IPS-20b (cell line): ENCODE measurements at regions not wholly inside any gene's neighbourhood (a gene's known extent, or its start where the extent isn't known, plus 50 kb on each side); places are given as distances from the start of the nearest gene placed in this dataset.
A peak's percentile ranks its signal among the peaks of the same experiment; 100 is the strongest.
"Not testable (repeated sequence)": the region's sequence is repeated elsewhere in the genome, so short reads cannot be mapped to it uniquely, and the experiment has no call there.

Source experiments
- H3K27ac ChIP-seq: one replicate; pipeline ENCODE4 v1.5.1; 2013; ENCODE audit warnings: low read length
- H3K27me3 ChIP-seq: 2 replicates; pipeline ENCODE4 v1.6.1; 2013; ENCODE audit warnings: mild to moderate bottlenecking, low read length, inconsistent platforms; ENCODE audit not compliant: insufficient read depth
- H3K36me3 ChIP-seq: 2 replicates; pipeline ENCODE4 v1.6.1; 2013; ENCODE audit warnings: low read depth, mild to moderate bottlenecking, inconsistent platforms, low read length, moderate library complexity; ENCODE audit not compliant: insufficient read depth
- H3K4me1 ChIP-seq: 2 replicates; pipeline ENCODE4 v1.6.1; 2013; ENCODE audit warnings: mild to moderate bottlenecking, control low read depth, inconsistent platforms, low read length, moderate library complexity; ENCODE audit not compliant: insufficient read depth
- H3K4me3 ChIP-seq: 2 replicates; pipeline ENCODE4 v1.5.1; 2013; ENCODE audit warnings: mild to moderate bottlenecking, low read length, inconsistent platforms
- H3K9ac ChIP-seq: 2 replicates; pipeline ENCODE4 v1.6.1; 2013; ENCODE audit warnings: low read depth, mild to moderate bottlenecking, inconsistent platforms, low read length, moderate library complexity
- H3K9me3 ChIP-seq: 2 replicates; pipeline ENCODE4 v1.6.1; 2013; ENCODE audit warnings: mild to moderate bottlenecking, low read depth, low read length, inconsistent platforms; ENCODE audit not compliant: insufficient read depth

GRCh38 chr6:15107644-15108382, 138.1 kb upstream of the JARID2 start:
- H3K9me3 ChIP-seq: no peaks in the 10 kb centered on the region
- no peaks in the 10 kb centered on the region for H3K36me3 ChIP-seq
- no peak overlapping the region for H3K27ac ChIP-seq
- H3K4me1 ChIP-seq: no peaks in the 10 kb centered on the region
- H3K4me3 ChIP-seq: no peak overlapping the region
- H3K9ac ChIP-seq: no peak overlapping the region
- H3K27me3 ChIP-seq: no peaks in the 10 kb centered on the region

- H3K9ac ChIP-seq: no peak overlapping the region
- H3K27ac ChIP-seq: no peak overlapping the region
- H3K36me3 ChIP-seq: no peaks in the 10 kb centered on the region
- H3K9me3 ChIP-seq: no peaks in the 10 kb centered on the region
- H3K4me1 ChIP-seq: no peaks in the 10 kb centered on the region
- no peak overlapping the region for H3K4me3 ChIP-seq
- no peaks in the 10 kb centered on the region for H3K27me3 ChIP-seq
Observed at GRCh38 chr6:15108383-15108715, 137.5 kb upstream of the JARID2 start.

GRCh38 chr6:15109338-15110090, 136.4 kb upstream of the JARID2 start:
- no peak overlapping the region for H3K4me3 ChIP-seq
- no peaks in the 10 kb centered on the region for H3K27me3 ChIP-seq
- H3K36me3 ChIP-seq: no peaks in the 10 kb centered on the region
- no peaks in the 10 kb centered on the region for H3K4me1 ChIP-seq
- no peak overlapping the region for H3K27ac ChIP-seq
- no peak overlapping the region for H3K9ac ChIP-seq
- no peaks in the 10 kb centered on the region for H3K9me3 ChIP-seq

GRCh38 chr6:15110726-15111354, 135.0 kb upstream of the JARID2 start:
- H3K4me1 ChIP-seq: no peaks in the 10 kb centered on the region

GRCh38 chr6:15111576-15111975, 134.3 kb upstream of the JARID2 start:
- H3K9me3 ChIP-seq: not testable (repeated sequence)

More at GRCh38 chr6:15110726-15111354, 135.0 kb upstream of the JARID2 start:
- Histone ChIP-seq H3K27ac (no peak overlapping the region), H3K36me3 (no peaks in the 10 kb centered on the region), H3K4me3 (no peak overlapping the region), H3K9ac (no peak overlapping the region), H3K27me3 (no peaks in the 10 kb centered on the region), H3K9me3 (no peaks in the 10 kb centered on the region)

GRCh38 chr6:15113587-15113986, 132.3 kb upstream of the JARID2 start:
- Histone ChIP-seq H3K9me3 (no peaks in the 10 kb centered on the region), H3K4me3 (no peak overlapping the region), H3K9ac (no peak overlapping the region), H3K27me3 (no peaks in the 10 kb centered on the region), H3K4me1 (no peaks in the 10 kb centered on the region), H3K27ac (no peak overlapping the region), H3K36me3 (no peaks in the 10 kb centered on the region)

More at GRCh38 chr6:15111576-15111975, 134.3 kb upstream of the JARID2 start:
- not testable (repeated sequence) for H3K36me3 ChIP-seq, H3K27ac ChIP-seq, H3K27me3 ChIP-seq, H3K9ac ChIP-seq, H3K4me3 ChIP-seq, H3K4me1 ChIP-seq

- H3K4me3 ChIP-seq: no peak overlapping the region
- no peak overlapping the region for H3K9ac ChIP-seq
- no peaks in the 10 kb centered on the region for H3K36me3 ChIP-seq
- H3K27ac ChIP-seq: no peak overlapping the region
- no peaks in the 10 kb centered on the region for H3K4me1 ChIP-seq
- no peaks in the 10 kb centered on the region for H3K27me3 ChIP-seq
- no peaks in the 10 kb centered on the region for H3K9me3 ChIP-seq
Observed at GRCh38 chr6:15114061-15114460, 131.8 kb upstream of the JARID2 start.

- H3K4me1 ChIP-seq: no peaks in the 10 kb centered on the region
- no peaks in the 10 kb centered on the region for H3K27me3 ChIP-seq
- no peak overlapping the region for H3K4me3 ChIP-seq
- no peak overlapping the region for H3K9ac ChIP-seq
- H3K36me3 ChIP-seq: no peaks in the 10 kb centered on the region
- no peaks in the 10 kb centered on the region for H3K9me3 ChIP-seq
- no peak overlapping the region for H3K27ac ChIP-seq
Observed at GRCh38 chr6:15116889-15117288, 129.0 kb upstream of the JARID2 start.

- no peak overlapping the region for H3K27ac ChIP-seq
- no peak overlapping the region for H3K4me3 ChIP-seq
- H3K4me1 ChIP-seq: no peaks in the 10 kb centered on the region
- H3K27me3 ChIP-seq: no peaks in the 10 kb centered on the region
- H3K36me3 ChIP-seq: no peaks in the 10 kb centered on the region
- H3K9ac ChIP-seq: no peak overlapping the region
- no peaks in the 10 kb centered on the region for H3K9me3 ChIP-seq
Observed at GRCh38 chr6:15121443-15121842, 124.4 kb upstream of the JARID2 start.

GRCh38 chr6:15121977-15122550, 123.8 kb upstream of the JARID2 start:
- Histone ChIP-seq H3K4me3 (no peak overlapping the region), H3K27ac (no peak overlapping the region), H3K36me3 (no peaks in the 10 kb centered on the region), H3K4me1 (no peaks in the 10 kb centered on the region), H3K9me3 (no peaks in the 10 kb centered on the region), H3K27me3 (no peaks in the 10 kb centered on the region), H3K9ac (no peak overlapping the region)

GRCh38 chr6:15129887-15130286, 116.0 kb upstream of the JARID2 start:
- H3K9me3 ChIP-seq: no peaks in the 10 kb centered on the region
- H3K27ac ChIP-seq: no peak overlapping the region
- no peaks in the 10 kb centered on the region for H3K27me3 ChIP-seq
- H3K4me3 ChIP-seq: no peak overlapping the region
- peak overlapping the region; percentile 32; the same call in 1 of the 2 replicates for H3K9ac ChIP-seq
- no peaks in the 10 kb centered on the region for H3K36me3 ChIP-seq
- peaks cover 10% of the 10 kb centered on the region for H3K4me1 ChIP-seq
